ENCODE measurements at regions not wholly inside any gene's neighbourhood (a gene's known extent, or its start where the extent isn't known, plus 50 kb on each side); places are given as distances from the start of the nearest gene placed in this dataset.

- TF ChIP-seq BHLHE40 (IDR thresholded peaks at IDR 0.05; ENCODE audit: borderline replicate concordance in 1 of 2, low read depth in 2 of 2, low read length in 1 of 2) (no peak), NR2C2 (IDR thresholded peaks at IDR 0.05; ENCODE audit: borderline replicate concordance, control insufficient read depth, insufficient read length, low read depth) (no peak), TCF12 (IDR thresholded peaks at IDR 0.05; ENCODE audit: low read depth, low read length) (no peak), NBN (IDR thresholded peaks at IDR 0.05) (no peak), GATAD2B (conservative IDR thresholded peaks at IDR 0.05; ENCODE audit: low read depth) (no peak)
Measured at GRCh38 chr2:239881561-239882320, 143.4 kb downstream of the NDUFA10 start (continued).

- Histone ChIP-seq H2AFZ (ENCODE audit: control insufficient read depth, low read depth, low read length) (no peak overlapping the region), H3K4me2 (ENCODE audit: control insufficient read depth, insufficient read depth) (no peak overlapping the region), H3K36me3 (ENCODE audit: control insufficient read depth in 2 of 2, insufficient read depth in 2 of 2, low read length in 1 of 2) (no peaks in the 10 kb centered on the region), H3K79me2 (ENCODE audit: control insufficient read depth, insufficient read depth, low read length) (no peaks in the 10 kb centered on the region), H4K20me1 (ENCODE audit: control insufficient read depth, insufficient read depth) (no peaks in the 10 kb centered on the region), H3K9me3 (replicated peaks; ENCODE audit: control insufficient read depth, insufficient read depth, low read length) (peaks cover 6% of the 10 kb centered on the region; the same call in 2 of the 3 replicates), H3K27me3 (replicated peaks in 1 of 2; ENCODE audit: control insufficient read depth in 2 of 2, insufficient read depth in 2 of 2, low read length in 1 of 2) (no peaks in the 10 kb centered on the region; a peak in 1 of 4 replicates), H3K4me1 (ENCODE audit: control insufficient read depth, insufficient read depth, low read length) (no peaks in the 10 kb centered on the region), H3K4me3 (no peak overlapping the region), H3K27ac (ENCODE audit: control insufficient read depth, insufficient read depth) (no peak overlapping the region), H3K9ac (ENCODE audit: control insufficient read depth, insufficient read depth, low read length) (no peak overlapping the region)
- FAIRE-seq (no peak), DNase-seq (ENCODE audit: low read depth, low spot score) (no peak), ATAC-seq (no peak)
- CTCF ChIA-PET = no interaction called here
- POLR2A ChIA-PET = no interaction called here
- in situ Hi-C loops (cut with MboI) = loop anchor here (10.0 kb wide), 1 partner anchor 846 kb away; no protein-coding TSS in a partner anchor
- SMC1A ChIA-PET (ENCODE audit: uncharacterized antibody, unreplicated experiment) = no interaction called here
- no TSS peak for BruUV-seq (replicated peaks)
- intact Hi-C loops (cut with micrococcal nuclease; ENCODE audit: unreplicated experiment) = loop anchor here (5.0 kb wide), 1 partner anchor 844 kb away; no protein-coding TSS in a partner anchor
- WGBS (ENCODE audit: insufficient coverage, insufficient replicate concordance, low lambda C conversion rate, missing lambda C conversion rate) = 26% methylated on average over 10 of the region's 10 CpGs
- RAD21 ChIA-PET (ENCODE audit: unreplicated experiment) = no interaction called here
- TF ChIP-seq BCLAF1 (IDR thresholded peaks at IDR 0.05) (no peak), ASH2L (IDR thresholded peaks at IDR 0.05; ENCODE audit: borderline replicate concordance, low read depth) (no peak), FOS (IDR thresholded peaks at IDR 0.05; ENCODE audit: borderline replicate concordance, extremely low read depth, insufficient read length) (no peak), RAD21 (IDR thresholded peaks at IDR 0.05; ENCODE audit: insufficient read depth, low read depth, low read length) (no peak), SMC3 (IDR thresholded peaks at IDR 0.05; ENCODE audit: borderline replicate concordance, low read length) (no peak), USF2 (IDR thresholded peaks at IDR 0.05; ENCODE audit: borderline replicate concordance, low read depth, low read length) (no peak), ZNF384 (IDR thresholded peaks at IDR 0.05; ENCODE audit: borderline replicate concordance, low read depth, low read length) (no peak), SRF (IDR thresholded peaks at IDR 0.05; ENCODE audit: low read depth in 2 of 2, low read length in 2 of 2) (no peak), MLLT1 (IDR thresholded peaks at IDR 0.05) (no peak)
- TF ChIP-seq, protein P1, sequence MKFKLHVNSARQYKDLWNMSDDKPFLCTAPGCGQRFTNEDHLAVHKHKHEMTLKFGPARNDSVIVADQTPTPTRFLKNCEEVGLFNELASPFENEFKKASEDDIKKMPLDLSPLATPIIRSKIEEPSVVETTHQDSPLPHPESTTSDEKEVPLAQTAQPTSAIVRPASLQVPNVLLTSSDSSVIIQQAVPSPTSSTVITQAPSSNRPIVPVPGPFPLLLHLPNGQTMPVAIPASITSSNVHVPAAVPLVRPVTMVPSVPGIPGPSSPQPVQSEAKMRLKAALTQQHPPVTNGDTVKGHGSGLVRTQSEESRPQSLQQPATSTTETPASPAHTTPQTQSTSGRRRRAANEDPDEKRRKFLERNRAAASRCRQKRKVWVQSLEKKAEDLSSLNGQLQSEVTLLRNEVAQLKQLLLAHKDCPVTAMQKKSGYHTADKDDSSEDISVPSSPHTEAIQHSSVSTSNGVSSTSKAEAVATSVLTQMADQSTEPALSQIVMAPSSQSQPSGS (IDR thresholded peaks at IDR 0.05; ENCODE audit: low read length) = no peak
Measured at GRCh38 chr2:239881031-239881471, 144.1 kb downstream of the NDUFA10 start.

Data from GM12878 (cell line).